GM19043 (cell line): ENCODE measurements at regions not wholly inside any gene's neighbourhood (a gene's known extent, or its start where the extent isn't known, plus 50 kb on each side); places are given as distances from the start of the nearest gene placed in this dataset.

Source experiments
- ATAC-seq: cut with Tn5 transposase; IDR thresholded peaks from one replicate; pipeline ENCODE4 v1.9.1; 2021; ENCODE audit warnings: low read depth; ENCODE audit not compliant: unreplicated experiment

- peak; percentile 5 for ATAC-seq
These were observed 65.6 kb upstream of the POLG start for GRCh38 chr15:89400116-89400781.

GRCh38 chr15:89399238-89400115, 64.9 kb upstream of the POLG start:
- peak; percentile 51 for ATAC-seq

GRCh38 chr15:89398896-89399237, 64.2 kb upstream of the POLG start:
- no peak for ATAC-seq

GRCh38 chr15:89397653-89398023, 63.0 kb upstream of the POLG start:
- no peak for ATAC-seq

GRCh38 chr15:89396723-89397652, 62.4 kb upstream of the POLG start:
- no peak for ATAC-seq

GRCh38 chr15:89395996-89396395, 61.4 kb upstream of the POLG start:
- no peak for ATAC-seq

GRCh38 chr15:89395461-89395871, 60.8 kb upstream of the POLG start:
- no peak for ATAC-seq

GRCh38 chr15:89395031-89395430, 60.4 kb upstream of the POLG start:
- no peak for ATAC-seq

- ATAC-seq: no peak
These were observed 58.4 kb upstream of the POLG start for GRCh38 chr15:89393056-89393455.

- ATAC-seq: no peak
These were observed 57.1 kb upstream of the POLG start for GRCh38 chr15:89391685-89392257.

GRCh38 chr15:89389841-89390603, 55.4 kb upstream of the POLG start:
- no peak for ATAC-seq

GRCh38 chr15:89387140-89387903, 52.7 kb upstream of the POLG start:
- no peak for ATAC-seq

- ATAC-seq: no peak
These were observed 51.1 kb upstream of the POLG start for GRCh38 chr15:89385596-89386331.
